Left lung (tissue), 4 donors: ENCODE measurements at regions not wholly inside any gene's neighbourhood (a gene's known extent, or its start where the extent isn't known, plus 50 kb on each side); places are given as distances from the start of the nearest gene placed in this dataset.

ENCODE experiments used
- ATAC-seq: fragments of 200-7000 bp; cut with Tn5 transposase; one replicate; pipeline ENCODE4 v1.9.1; 2020; ENCODE audit warnings: moderate library complexity
- DNase-seq, 4 donors: peaks; one replicate each; pipeline ENCODE4 v3.0.0-alpha.2; 2013 to 2020
- H3K27ac ChIP-seq, 2 donors: fragments of 200-600 bp; sonication (generic) in 1 of 2; one replicate each; pipeline versions ENCODE4 v1.5.0 to v1.8.0; 2020 to 2021
- H3K27me3 ChIP-seq, 2 donors: fragments of 200-600 bp; sonication (generic) in 1 of 2; one replicate each; pipeline versions ENCODE4 v1.5.0 to v1.8.0; 2020 to 2021
- H3K36me3 ChIP-seq, 2 donors: fragments of 200-600 bp; sonication (generic) in 1 of 2; one replicate each; pipeline versions ENCODE4 v1.5.0 to v1.8.0; 2020 to 2021
- H3K4me1 ChIP-seq, 2 donors: fragments of 200-600 bp; one replicate each; pipeline ENCODE4 v1.8.0; 2021
- H3K4me3 ChIP-seq, 2 donors: fragments of 200-600 bp; sonication (generic) in 1 of 2; one replicate each; pipeline versions ENCODE4 v1.5.0 to v1.8.0; 2020 to 2021; ENCODE audit warnings: mild to moderate bottlenecking in 1 of 2
- H3K9me3 ChIP-seq, 2 donors: fragments of 200-600 bp; sonication (generic) in 1 of 2; one replicate each; pipeline versions ENCODE4 v1.5.0 to v1.8.0; 2020 to 2021
- CTCF ChIP-seq, 2 donors: fragments of 200-600 bp; sonication (generic) in 1 of 2; IDR thresholded peaks; one replicate each; pipeline versions ENCODE4 v1.5.0 to v1.8.0; 2021; ENCODE audit warnings: antibody characterized with exemption in 2 of 2
- intact Hi-C, 2 donors: fragments of 100-400 bp; cut with DNase I; formaldehyde crosslinking; loops; one replicate each; pipeline versions ENCODE4 v1.11.2 to v1.14.2; 2022
- donor health status: DM: no; HTN: yes; CAD: no.
- donor health status: DM: no; HTN: no; CAD: no.

DNA sequence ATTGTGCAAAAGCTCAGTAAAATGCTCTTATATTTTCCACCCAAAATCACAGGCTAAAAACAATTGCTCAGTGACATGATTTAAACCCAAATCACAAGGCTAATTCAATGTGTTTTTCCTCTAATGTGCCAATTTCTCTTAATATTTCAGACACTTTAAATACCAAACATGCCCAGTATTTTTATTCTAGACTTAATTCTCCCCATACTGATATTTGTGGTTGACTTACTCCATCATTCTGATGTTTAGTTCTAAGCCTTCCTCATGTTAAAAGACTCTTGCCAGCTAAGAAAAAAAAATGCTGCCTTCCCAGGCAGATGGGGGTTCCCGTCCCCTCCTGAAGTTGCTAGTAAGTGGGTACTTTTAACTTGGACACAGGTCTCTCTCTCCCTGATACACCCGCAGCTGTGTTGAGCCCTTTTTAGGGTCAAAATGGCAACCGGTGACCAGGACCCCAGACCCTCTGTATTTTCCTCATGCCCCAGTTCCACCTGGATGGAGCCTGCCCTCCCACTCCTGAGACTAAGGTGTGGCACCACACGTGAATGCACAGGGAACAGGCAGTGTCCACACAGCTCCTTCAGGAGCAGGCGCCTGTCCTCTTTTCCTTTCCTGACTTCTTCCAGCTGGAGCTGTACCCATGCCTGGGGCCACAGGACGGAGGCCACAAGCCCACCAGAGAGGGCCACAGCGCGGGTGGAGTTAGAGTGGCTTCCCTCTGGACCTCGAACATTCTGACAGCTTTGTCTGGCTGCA is 118.9 kb downstream of the RIPK4 start:
- no peak overlapping the region for H3K27ac ChIP-seq
- no peak overlapping the region for H3K4me3 ChIP-seq
- no peak for TF ChIP-seq CTCF (IDR thresholded peaks at IDR 0.05)
- ATAC-seq (no peak), DNase-seq (no peak)
- peaks cover 0 to 14% of the 10 kb centered on the region in 2 donors for H3K4me1 ChIP-seq
- no peaks in the 10 kb centered on the region for H3K9me3 ChIP-seq
- H3K27me3 ChIP-seq: peaks cover 0 to 4% of the 10 kb centered on the region in 2 donors
- no peaks in the 10 kb centered on the region for H3K36me3 ChIP-seq
- intact Hi-C loops: no loop called here

DNA sequence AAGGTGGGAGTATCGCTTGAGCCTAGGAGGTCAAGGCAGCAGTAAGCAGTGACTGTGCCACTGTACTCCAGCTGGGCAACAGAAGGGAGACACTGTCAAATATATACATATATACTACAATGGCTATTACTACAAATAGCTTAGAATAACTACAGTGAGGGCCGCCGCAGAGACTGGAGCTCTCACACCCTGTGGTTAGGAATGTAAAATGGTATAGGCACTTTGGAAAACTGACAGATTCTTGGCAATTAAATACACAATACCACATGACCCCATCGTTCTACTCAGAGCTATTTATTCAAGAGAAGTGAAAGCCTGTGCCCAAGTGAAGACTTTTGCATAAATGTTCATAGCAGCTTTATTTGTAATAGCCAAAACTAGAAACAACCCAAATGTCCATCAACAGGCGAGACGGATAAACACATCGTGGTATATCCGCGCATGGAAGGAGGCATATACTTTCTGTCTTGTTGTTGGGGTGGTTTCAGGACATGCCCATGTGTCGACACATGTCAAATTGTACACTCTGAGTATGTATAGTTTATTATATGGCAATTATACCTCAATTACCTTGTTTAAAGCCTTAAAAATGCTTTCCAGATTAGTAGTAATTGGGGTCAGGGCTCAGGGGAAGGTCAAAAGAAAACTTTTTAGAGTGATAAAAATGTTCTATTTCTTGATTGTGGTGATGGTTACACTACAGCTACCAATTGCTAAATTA is 123.4 kb downstream of the RIPK4 start:
- intact Hi-C loops: no loop called here

GRCh38 chr21:41641821-41642701 is 124.8 kb downstream of the RIPK4 start:
- Histone ChIP-seq H3K4me1 (no peaks in the 10 kb centered on the region), H3K27me3 (peaks cover 0 to 17% of the 10 kb centered on the region in 2 donors), H3K9me3 (peaks cover 0 to 7% of the 10 kb centered on the region in 2 donors), H3K4me3 (no peak overlapping the region), H3K36me3 (no peaks in the 10 kb centered on the region), H3K27ac (peak overlapping the region; percentile 37 to 71)
- TF ChIP-seq CTCF (IDR thresholded peaks at IDR 0.05): no peak
- intact Hi-C loops: no loop called here
- ATAC-seq (peak; percentile 62), DNase-seq (no peak)

More for the DNA sequence above, 123.4 kb downstream of the RIPK4 start:
- H3K27ac ChIP-seq: no peak overlapping the region
- ATAC-seq (peak; percentile 66), DNase-seq (no peak)
- no peak for TF ChIP-seq CTCF (IDR thresholded peaks at IDR 0.05)
- no peak overlapping the region for H3K4me3 ChIP-seq
- peaks cover 0 to 4% of the 10 kb centered on the region in 2 donors for H3K9me3 ChIP-seq
- no peaks in the 10 kb centered on the region for H3K36me3 ChIP-seq
- no peaks in the 10 kb centered on the region for H3K4me1 ChIP-seq
- H3K27me3 ChIP-seq: peaks cover 0 to 17% of the 10 kb centered on the region in 2 donors

GRCh38 chr21:41641510-41641815 is 125.4 kb downstream of the RIPK4 start:
- DNase-seq: no peak
- peak overlapping the region in 1 of 2 donors; percentile 71 for H3K27ac ChIP-seq
- no peaks in the 10 kb centered on the region for H3K36me3 ChIP-seq
- H3K4me1 ChIP-seq: no peaks in the 10 kb centered on the region
- no peak overlapping the region for H3K4me3 ChIP-seq
- intact Hi-C loops: no loop called here
- peaks cover 0 to 17% of the 10 kb centered on the region in 2 donors for H3K27me3 ChIP-seq
- no peak for TF ChIP-seq CTCF (IDR thresholded peaks at IDR 0.05)
- peak; percentile 9 for ATAC-seq
- H3K9me3 ChIP-seq: peaks cover 0 to 7% of the 10 kb centered on the region in 2 donors
